C4-2B (cell line): ENCODE measurements at regions not wholly inside any gene's neighbourhood (a gene's known extent, or its start where the extent isn't known, plus 50 kb on each side); places are given as distances from the start of the nearest gene placed in this dataset.

Experiments
- CTCF ChIP-seq: fragments of 450-650 bp; conservative IDR thresholded peaks from 2 replicates; pipeline ENCODE4 v1.5.1; 2017; ENCODE audit warnings: mild to moderate bottlenecking
- ZFX ChIP-seq: fragments of 450-650 bp; IDR thresholded peaks from 2 replicates; pipeline ENCODE4 v1.6.1; 2017

DNA sequence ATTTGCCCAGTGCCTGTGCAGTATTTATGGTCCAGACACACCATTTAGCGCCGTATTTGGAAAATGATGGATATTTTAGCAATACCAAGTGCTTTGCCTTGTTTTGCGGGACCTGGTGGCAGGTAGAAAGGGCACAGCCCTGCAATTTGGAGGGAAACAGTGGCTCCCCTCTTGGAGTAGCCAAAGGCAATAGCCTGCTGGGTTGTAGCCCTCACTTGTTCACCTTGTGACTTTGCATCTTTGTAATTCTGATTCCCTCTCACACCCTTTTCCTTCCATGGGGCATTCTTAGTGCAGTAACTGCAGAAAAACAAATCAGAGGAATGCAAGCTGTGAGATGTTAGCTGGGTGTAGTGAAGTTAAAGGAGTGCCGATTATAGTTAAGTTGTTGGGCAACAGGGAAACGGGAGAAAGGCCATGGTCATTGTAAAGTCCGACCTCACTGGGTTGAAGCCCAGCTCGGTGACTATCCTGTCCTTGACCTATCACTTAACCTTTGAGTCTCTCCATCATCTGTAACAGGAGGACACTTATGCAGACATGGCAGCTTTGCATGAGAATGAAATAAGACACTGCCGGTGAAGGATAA lies 131.0 kb upstream of the KLHL25 start:
- TF ChIP-seq CTCF (no peak), ZFX (no peak)
